ENCODE measurements at regions not wholly inside any gene's neighbourhood (a gene's known extent, or its start where the extent isn't known, plus 50 kb on each side); places are given as distances from the start of the nearest gene placed in this dataset.

DNA sequence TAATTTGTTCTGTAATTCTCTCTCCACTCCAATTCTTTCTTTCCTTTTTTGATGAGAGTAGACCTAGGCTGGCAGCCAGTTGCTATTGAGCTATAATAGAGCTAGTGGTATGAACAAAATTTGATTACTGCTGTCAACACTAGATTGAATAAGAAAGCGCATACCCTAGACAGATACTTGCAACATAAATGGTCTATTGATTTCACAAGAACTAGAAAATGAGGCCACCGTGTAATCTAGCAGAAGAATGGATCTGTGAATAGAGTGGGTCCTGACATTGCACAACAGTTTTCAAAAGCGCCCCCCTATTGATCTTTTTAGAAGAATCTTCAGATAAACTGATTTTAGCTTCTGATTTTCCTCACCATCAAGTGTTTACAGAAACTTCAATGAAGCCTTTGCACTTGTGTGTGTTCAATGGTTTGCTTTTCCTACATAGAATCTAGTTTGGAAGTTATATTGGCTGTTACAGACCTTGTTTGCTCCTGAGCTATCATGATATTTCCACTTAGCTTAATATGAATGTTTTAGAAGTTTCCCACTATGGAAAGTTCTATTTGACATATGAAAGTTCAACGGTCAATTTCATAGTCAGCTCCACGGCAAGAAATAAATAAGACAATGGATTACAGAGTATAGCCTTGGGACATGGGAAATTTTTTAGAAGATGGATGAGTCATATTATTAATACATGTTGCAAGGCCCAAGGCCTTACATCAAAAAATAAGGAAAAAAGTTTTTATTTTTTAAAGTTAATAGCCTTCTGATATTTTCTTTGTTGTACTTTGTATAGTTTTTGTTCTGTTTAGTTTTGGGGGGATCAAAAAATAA, 55.6 kb downstream of the UTRN start:
- no peak for TF ChIP-seq CTCF (IDR thresholded peaks at IDR 0.05; ENCODE audit: borderline replicate concordance, insufficient read depth, low read depth, low read length)
- H3K4me3 ChIP-seq (ENCODE audit: low read depth, low read length) = no peak overlapping the region

GRCh38 chr6:144341831-144342527, 56.8 kb downstream of the UTRN start:
- no peak for TF ChIP-seq CTCF (IDR thresholded peaks at IDR 0.05; ENCODE audit: borderline replicate concordance, insufficient read depth, low read depth, low read length)
- H3K4me3 ChIP-seq (ENCODE audit: low read depth, low read length) = no peak overlapping the region

- peak overlapping the region; percentile 8 for H3K4me3 ChIP-seq (ENCODE audit: low read depth, low read length)
- no peak for TF ChIP-seq CTCF (IDR thresholded peaks at IDR 0.05; ENCODE audit: borderline replicate concordance, insufficient read depth, low read depth, low read length)
Observed at GRCh38 chr6:144343701-144344428, 58.7 kb downstream of the UTRN start.

DNA sequence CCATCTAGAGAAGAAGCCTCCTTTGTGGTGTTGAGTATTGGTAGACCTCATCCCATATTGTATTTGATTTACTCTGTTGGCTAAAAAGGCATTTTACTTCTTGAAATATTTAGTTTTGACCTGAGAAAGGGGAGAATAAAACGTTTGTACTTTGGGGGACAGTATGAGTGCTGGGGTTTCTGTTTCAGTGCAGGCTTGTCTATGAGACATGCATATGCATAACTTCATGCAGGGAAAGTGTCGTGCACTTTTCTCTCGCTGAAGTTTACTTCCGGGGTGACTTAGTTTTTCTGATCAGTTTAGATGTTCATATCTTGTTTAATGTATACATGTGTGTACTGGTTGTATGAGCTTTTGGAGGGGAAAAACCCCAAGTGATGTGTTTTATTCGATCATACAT, 59.5 kb downstream of the UTRN start:
- no peak overlapping the region for H3K4me3 ChIP-seq (ENCODE audit: low read depth, low read length)
- TF ChIP-seq CTCF (IDR thresholded peaks at IDR 0.05; ENCODE audit: borderline replicate concordance, insufficient read depth, low read depth, low read length) = no peak

DNA sequence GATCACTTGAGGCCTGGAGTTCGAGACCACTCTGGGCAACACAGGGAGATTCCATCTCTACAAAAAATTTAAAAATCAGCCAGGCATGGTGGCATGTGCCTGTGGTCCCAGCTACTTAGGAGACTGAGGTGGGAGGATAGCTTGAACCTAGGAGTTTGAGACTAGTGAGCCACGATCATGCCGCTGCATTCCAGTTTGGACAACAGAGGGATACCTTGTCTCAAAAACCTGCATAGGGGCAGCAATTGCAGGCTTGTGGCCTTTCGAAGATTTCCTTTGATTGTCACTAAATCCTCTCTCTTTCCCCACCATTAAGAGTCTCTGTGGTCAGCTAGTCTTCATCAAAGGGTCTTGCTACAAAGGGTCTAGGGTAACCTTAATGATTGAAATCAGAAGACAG, 60.3 kb downstream of the UTRN start:
- H3K4me3 ChIP-seq (ENCODE audit: low read depth, low read length) = no peak overlapping the region
- no peak for TF ChIP-seq CTCF (IDR thresholded peaks at IDR 0.05; ENCODE audit: borderline replicate concordance, insufficient read depth, low read depth, low read length)

- no peak overlapping the region for H3K4me3 ChIP-seq (ENCODE audit: low read depth, low read length)
Observed at GRCh38 chr6:144346719-144347447, 61.7 kb downstream of the UTRN start.

More at GRCh38 chr6:144346719-144347447, 61.7 kb downstream of the UTRN start:
- TF ChIP-seq CTCF (IDR thresholded peaks at IDR 0.05; ENCODE audit: borderline replicate concordance, insufficient read depth, low read depth, low read length) = no peak
